Neuron (in vitro differentiated cells): ENCODE measurements at regions not wholly inside any gene's neighbourhood (a gene's known extent, or its start where the extent isn't known, plus 50 kb on each side); places are given as distances from the start of the nearest gene placed in this dataset.

Experiments used
- H2AFZ ChIP-seq: one replicate; pipeline ENCODE4 v1.6.1; 2013; ENCODE audit warnings: low read depth, mild to moderate bottlenecking, inconsistent platforms, low read length, moderate library complexity
- H3K27me3 ChIP-seq: one replicate; pipeline ENCODE4 v1.6.1; 2013; ENCODE audit warnings: low read length; ENCODE audit not compliant: insufficient read depth
- H3K36me3 ChIP-seq: one replicate; pipeline ENCODE4 v1.6.1; 2013; ENCODE audit warnings: low read length; ENCODE audit not compliant: insufficient read depth
- H3K4me1 ChIP-seq: one replicate; pipeline ENCODE4 v1.6.1; 2013; ENCODE audit warnings: low read length; ENCODE audit not compliant: insufficient read depth
- H3K4me3 ChIP-seq: 2 replicates; pipeline ENCODE4 v1.5.1; 2013; ENCODE audit warnings: mild to moderate bottlenecking, low read length, moderate library complexity
- H3K9me3 ChIP-seq: one replicate; pipeline ENCODE4 v1.6.1; 2013; ENCODE audit warnings: low read length

GRCh38 chr2:160702754-160703153, 209.1 kb upstream of the RBMS1 start:
- Histone ChIP-seq H3K4me1 (peaks cover 37% of the 10 kb centered on the region), H3K36me3 (no peaks in the 10 kb centered on the region), H3K4me3 (no peak overlapping the region)

GRCh38 chr2:160703648-160704585, 210.3 kb upstream of the RBMS1 start:
- no peaks in the 10 kb centered on the region for H3K9me3 ChIP-seq
- H3K27me3 ChIP-seq: no peaks in the 10 kb centered on the region
- H3K4me1 ChIP-seq: peaks cover 37% of the 10 kb centered on the region
- no peak overlapping the region for H3K4me3 ChIP-seq
- H3K36me3 ChIP-seq: no peaks in the 10 kb centered on the region
- no peak overlapping the region for H2AFZ ChIP-seq

More at GRCh38 chr2:160702754-160703153, 209.1 kb upstream of the RBMS1 start:
- no peaks in the 10 kb centered on the region for H3K9me3 ChIP-seq
- no peak overlapping the region for H2AFZ ChIP-seq
- H3K27me3 ChIP-seq: no peaks in the 10 kb centered on the region

- H3K27me3 ChIP-seq: no peaks in the 10 kb centered on the region
These were observed 221.8 kb upstream of the RBMS1 start for GRCh38 chr2:160715428-160715827.

GRCh38 chr2:160719116-160719515, 225.5 kb upstream of the RBMS1 start:
- Histone ChIP-seq H3K4me1 (peaks cover 34% of the 10 kb centered on the region), H3K4me3 (no peak overlapping the region), H2AFZ (no peak overlapping the region), H3K9me3 (peaks cover 2% of the 10 kb centered on the region), H3K27me3 (no peaks in the 10 kb centered on the region), H3K36me3 (no peaks in the 10 kb centered on the region)

More at GRCh38 chr2:160715428-160715827, 221.8 kb upstream of the RBMS1 start:
- Histone ChIP-seq H3K4me1 (peaks cover 33% of the 10 kb centered on the region), H3K9me3 (no peaks in the 10 kb centered on the region), H3K4me3 (no peak overlapping the region), H2AFZ (no peak overlapping the region), H3K36me3 (no peaks in the 10 kb centered on the region)

GRCh38 chr2:160720098-160720497, 226.5 kb upstream of the RBMS1 start:
- H3K4me1 ChIP-seq: peaks cover 25% of the 10 kb centered on the region

GRCh38 chr2:160721089-160722040, 227.8 kb upstream of the RBMS1 start:
- Histone ChIP-seq H3K36me3 (no peaks in the 10 kb centered on the region), H3K4me1 (peaks cover 16% of the 10 kb centered on the region), H2AFZ (no peak overlapping the region), H3K9me3 (peaks cover 2% of the 10 kb centered on the region), H3K27me3 (no peaks in the 10 kb centered on the region), H3K4me3 (no peak overlapping the region)

More at GRCh38 chr2:160720098-160720497, 226.5 kb upstream of the RBMS1 start:
- peaks cover 2% of the 10 kb centered on the region for H3K9me3 ChIP-seq
- no peak overlapping the region for H3K4me3 ChIP-seq
- no peaks in the 10 kb centered on the region for H3K36me3 ChIP-seq
- no peak overlapping the region for H2AFZ ChIP-seq
- no peaks in the 10 kb centered on the region for H3K27me3 ChIP-seq

GRCh38 chr2:160726046-160726445, 232.4 kb upstream of the RBMS1 start:
- H3K27me3 ChIP-seq: no peaks in the 10 kb centered on the region
- H2AFZ ChIP-seq: no peak overlapping the region
- peaks cover 2% of the 10 kb centered on the region for H3K9me3 ChIP-seq
- no peaks in the 10 kb centered on the region for H3K36me3 ChIP-seq
- no peak overlapping the region for H3K4me3 ChIP-seq
- peaks cover 8% of the 10 kb centered on the region for H3K4me1 ChIP-seq

GRCh38 chr2:160730296-160730995, 236.8 kb upstream of the RBMS1 start:
- no peaks in the 10 kb centered on the region for H3K27me3 ChIP-seq
- no peak overlapping the region for H3K4me3 ChIP-seq
- H3K4me1 ChIP-seq: peaks cover 29% of the 10 kb centered on the region
- H2AFZ ChIP-seq: no peak overlapping the region
- peaks cover 4% of the 10 kb centered on the region for H3K9me3 ChIP-seq
- no peaks in the 10 kb centered on the region for H3K36me3 ChIP-seq

GRCh38 chr2:160731415-160731814, 237.8 kb upstream of the RBMS1 start:
- Histone ChIP-seq H3K4me1 (peaks cover 29% of the 10 kb centered on the region), H3K36me3 (no peaks in the 10 kb centered on the region), H3K4me3 (no peak overlapping the region), H2AFZ (no peak overlapping the region), H3K9me3 (peaks cover 4% of the 10 kb centered on the region), H3K27me3 (no peaks in the 10 kb centered on the region)

- H3K4me3 ChIP-seq: no peak overlapping the region
These were observed 238.2 kb upstream of the RBMS1 start for GRCh38 chr2:160731856-160732255.

GRCh38 chr2:160735696-160736095, 242.1 kb upstream of the RBMS1 start:
- H3K36me3 ChIP-seq: no peaks in the 10 kb centered on the region
- H3K4me3 ChIP-seq: no peak overlapping the region

More at GRCh38 chr2:160731856-160732255, 238.2 kb upstream of the RBMS1 start:
- Histone ChIP-seq H3K9me3 (peaks cover 4% of the 10 kb centered on the region), H3K4me1 (peaks cover 33% of the 10 kb centered on the region), H3K36me3 (no peaks in the 10 kb centered on the region), H2AFZ (no peak overlapping the region), H3K27me3 (no peaks in the 10 kb centered on the region)

GRCh38 chr2:160736148-160737028, 242.8 kb upstream of the RBMS1 start:
- H3K9me3 ChIP-seq: peaks cover 4% of the 10 kb centered on the region
- no peak overlapping the region for H3K4me3 ChIP-seq
- no peaks in the 10 kb centered on the region for H3K27me3 ChIP-seq
- no peak overlapping the region for H2AFZ ChIP-seq
- peaks cover 35% of the 10 kb centered on the region for H3K4me1 ChIP-seq
- H3K36me3 ChIP-seq: no peaks in the 10 kb centered on the region

More at GRCh38 chr2:160735696-160736095, 242.1 kb upstream of the RBMS1 start:
- H2AFZ ChIP-seq: no peak overlapping the region
- peaks cover 42% of the 10 kb centered on the region for H3K4me1 ChIP-seq
- H3K9me3 ChIP-seq: peaks cover 4% of the 10 kb centered on the region
- H3K27me3 ChIP-seq: no peaks in the 10 kb centered on the region
